ENCODE measurements at regions not wholly inside any gene's neighbourhood (a gene's known extent, or its start where the extent isn't known, plus 50 kb on each side); places are given as distances from the start of the nearest gene placed in this dataset.

DNA sequence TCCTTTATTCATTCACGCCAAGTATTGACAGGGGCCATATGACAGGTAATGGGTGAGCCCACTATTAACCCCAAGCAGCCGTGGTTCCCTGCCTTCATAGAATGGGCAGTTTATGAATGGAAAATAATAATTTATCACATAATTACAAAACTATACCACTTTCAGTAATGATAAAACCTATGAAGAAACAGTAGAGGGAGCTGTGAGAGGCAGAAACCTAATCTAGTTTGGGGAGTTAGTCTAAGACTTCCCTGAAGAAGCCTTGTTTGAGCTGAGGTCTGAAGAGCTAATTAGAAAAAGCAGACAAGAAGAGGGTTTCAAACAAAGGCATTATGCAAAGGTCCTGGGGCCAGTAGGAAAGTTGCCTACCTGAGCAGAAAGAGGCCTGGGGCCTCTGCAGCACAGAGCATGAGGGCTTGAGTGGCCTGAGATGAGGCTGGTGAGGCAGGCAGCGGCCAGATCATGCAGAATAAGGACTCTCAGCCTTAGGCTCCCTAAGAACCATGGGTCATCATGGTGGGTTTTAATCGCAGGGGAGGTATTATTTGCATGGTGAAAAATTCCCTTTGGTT, 142.8 kb downstream of the ATG4C start:
- TF ChIP-seq, protein P1, sequence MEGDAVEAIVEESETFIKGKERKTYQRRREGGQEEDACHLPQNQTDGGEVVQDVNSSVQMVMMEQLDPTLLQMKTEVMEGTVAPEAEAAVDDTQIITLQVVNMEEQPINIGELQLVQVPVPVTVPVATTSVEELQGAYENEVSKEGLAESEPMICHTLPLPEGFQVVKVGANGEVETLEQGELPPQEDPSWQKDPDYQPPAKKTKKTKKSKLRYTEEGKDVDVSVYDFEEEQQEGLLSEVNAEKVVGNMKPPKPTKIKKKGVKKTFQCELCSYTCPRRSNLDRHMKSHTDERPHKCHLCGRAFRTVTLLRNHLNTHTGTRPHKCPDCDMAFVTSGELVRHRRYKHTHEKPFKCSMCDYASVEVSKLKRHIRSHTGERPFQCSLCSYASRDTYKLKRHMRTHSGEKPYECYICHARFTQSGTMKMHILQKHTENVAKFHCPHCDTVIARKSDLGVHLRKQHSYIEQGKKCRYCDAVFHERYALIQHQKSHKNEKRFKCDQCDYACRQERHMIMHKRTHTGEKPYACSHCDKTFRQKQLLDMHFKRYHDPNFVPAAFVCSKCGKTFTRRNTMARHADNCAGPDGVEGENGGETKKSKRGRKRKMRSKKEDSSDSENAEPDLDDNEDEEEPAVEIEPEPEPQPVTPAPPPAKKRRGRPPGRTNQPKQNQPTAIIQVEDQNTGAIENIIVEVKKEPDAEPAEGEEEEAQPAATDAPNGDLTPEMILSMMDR (conservative IDR thresholded peaks at IDR 0.05): no peak; the same call in 1 of the 2 replicates
- TF ChIP-seq EZH2 (IDR thresholded peaks at IDR 0.05; ENCODE audit: low read depth): no peak
